AG04450 (cell line): ENCODE measurements at regions not wholly inside any gene's neighbourhood (a gene's known extent, or its start where the extent isn't known, plus 50 kb on each side); places are given as distances from the start of the nearest gene placed in this dataset.

Source experiments
- CTCF ChIA-PET: fragments of 300-600, 350-600 bp; formaldehyde crosslinking; extraction: SDS; loops from one replicate; lab custom pipeline; 2022; ENCODE audit warnings: antibody characterized with exemption, inconsistent platforms; lab: Charles Lee
- POLR2A ChIA-PET: fragments of 350-600 bp; formaldehyde crosslinking; extraction: SDS; loops from one replicate; lab custom pipeline; 2021; ENCODE audit warnings: antibody characterized with exemption, inconsistent platforms; lab: Yijun Ruan, JAX
- DNase-seq: peaks from one replicate; pipeline ENCODE4 v3.0.0-alpha.2; 2011; ENCODE audit warnings: low read depth, low spot score
- H3K27ac ChIP-seq: one replicate; pipeline ENCODE4 v1.5.1; 2012; ENCODE audit warnings: low read depth, low read length, control low read depth
- H3K27me3 ChIP-seq: one replicate; pipeline ENCODE4 v1.6.0; 2012; ENCODE audit warnings: low read length; ENCODE audit not compliant: control insufficient read depth, insufficient read depth
- H3K4me3 ChIP-seq: 2 replicates; pipeline ENCODE4 v1.5.1; 2011; ENCODE audit warnings: mild to moderate bottlenecking, low read depth, low read length, control low read depth
- H3K9me3 ChIP-seq: 2 replicates; pipeline ENCODE4 v1.5.1; 2012; ENCODE audit warnings: low read length; ENCODE audit not compliant: control insufficient read depth, insufficient read depth
- TF ChIP-seq, protein P1 (sequence below): IDR thresholded peaks from 2 replicates; pipeline ENCODE4 v1.5.1; 2011; ENCODE audit warnings: low read depth, low read length, control low read depth, inconsistent platforms

DNA sequence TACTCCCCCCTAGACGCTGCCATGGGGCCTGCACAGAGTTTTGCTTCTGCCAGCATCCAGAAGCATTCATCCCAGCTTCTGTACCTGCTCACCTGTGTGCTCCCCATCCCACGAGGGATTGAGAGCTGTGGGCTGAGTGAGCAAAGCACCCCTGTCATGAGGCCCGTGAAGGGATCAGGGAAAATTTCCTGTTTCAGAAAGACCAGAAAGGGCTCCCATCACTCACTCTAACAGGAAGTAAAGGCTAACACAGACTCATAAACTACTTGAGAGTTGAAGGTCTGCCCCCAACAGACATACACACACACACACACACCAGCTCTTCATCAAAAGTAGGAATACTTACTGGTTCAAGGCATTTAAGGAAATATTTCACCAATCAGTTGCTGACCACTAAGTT, 256.5 kb upstream of the NT5E start:
- POLR2A ChIA-PET, result no interaction called here
- no peak for DNase-seq
- CTCF ChIA-PET, result no interaction called here
- H3K27me3 ChIP-seq, result no peaks in the 10 kb centered on the region
- no peak overlapping the region for H3K4me3 ChIP-seq
- H3K27ac ChIP-seq, result no peak overlapping the region
- no peaks in the 10 kb centered on the region for H3K9me3 ChIP-seq
- TF ChIP-seq, protein P1, sequence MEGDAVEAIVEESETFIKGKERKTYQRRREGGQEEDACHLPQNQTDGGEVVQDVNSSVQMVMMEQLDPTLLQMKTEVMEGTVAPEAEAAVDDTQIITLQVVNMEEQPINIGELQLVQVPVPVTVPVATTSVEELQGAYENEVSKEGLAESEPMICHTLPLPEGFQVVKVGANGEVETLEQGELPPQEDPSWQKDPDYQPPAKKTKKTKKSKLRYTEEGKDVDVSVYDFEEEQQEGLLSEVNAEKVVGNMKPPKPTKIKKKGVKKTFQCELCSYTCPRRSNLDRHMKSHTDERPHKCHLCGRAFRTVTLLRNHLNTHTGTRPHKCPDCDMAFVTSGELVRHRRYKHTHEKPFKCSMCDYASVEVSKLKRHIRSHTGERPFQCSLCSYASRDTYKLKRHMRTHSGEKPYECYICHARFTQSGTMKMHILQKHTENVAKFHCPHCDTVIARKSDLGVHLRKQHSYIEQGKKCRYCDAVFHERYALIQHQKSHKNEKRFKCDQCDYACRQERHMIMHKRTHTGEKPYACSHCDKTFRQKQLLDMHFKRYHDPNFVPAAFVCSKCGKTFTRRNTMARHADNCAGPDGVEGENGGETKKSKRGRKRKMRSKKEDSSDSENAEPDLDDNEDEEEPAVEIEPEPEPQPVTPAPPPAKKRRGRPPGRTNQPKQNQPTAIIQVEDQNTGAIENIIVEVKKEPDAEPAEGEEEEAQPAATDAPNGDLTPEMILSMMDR, result no peak

DNA sequence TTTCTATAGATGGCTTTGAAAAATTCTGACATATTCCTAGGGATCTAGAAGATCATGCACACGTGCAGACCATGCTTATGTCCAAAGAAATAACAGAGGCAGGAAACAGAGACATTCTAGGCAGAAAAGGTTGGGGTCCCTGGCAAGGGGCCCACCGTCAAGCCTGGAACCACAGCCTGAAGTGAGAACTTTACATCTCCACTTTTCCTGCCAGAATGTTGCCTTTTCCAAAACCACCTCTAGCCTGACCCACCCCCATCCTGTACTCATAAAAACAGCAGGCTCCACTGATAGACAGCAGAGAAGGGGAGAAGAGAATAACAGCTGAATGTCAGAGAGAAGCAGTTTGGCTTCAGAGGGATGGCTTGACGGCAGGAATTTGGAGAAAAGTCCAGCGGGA, 257.3 kb upstream of the NT5E start:
- no peak for DNase-seq
- CTCF ChIA-PET, result no interaction called here
- H3K27me3 ChIP-seq, result no peaks in the 10 kb centered on the region
- no peak overlapping the region for H3K27ac ChIP-seq
- TF ChIP-seq, protein P1, result no peak
- no peaks in the 10 kb centered on the region for H3K9me3 ChIP-seq
- POLR2A ChIA-PET, result no interaction called here
- H3K4me3 ChIP-seq, result no peak overlapping the region

DNA sequence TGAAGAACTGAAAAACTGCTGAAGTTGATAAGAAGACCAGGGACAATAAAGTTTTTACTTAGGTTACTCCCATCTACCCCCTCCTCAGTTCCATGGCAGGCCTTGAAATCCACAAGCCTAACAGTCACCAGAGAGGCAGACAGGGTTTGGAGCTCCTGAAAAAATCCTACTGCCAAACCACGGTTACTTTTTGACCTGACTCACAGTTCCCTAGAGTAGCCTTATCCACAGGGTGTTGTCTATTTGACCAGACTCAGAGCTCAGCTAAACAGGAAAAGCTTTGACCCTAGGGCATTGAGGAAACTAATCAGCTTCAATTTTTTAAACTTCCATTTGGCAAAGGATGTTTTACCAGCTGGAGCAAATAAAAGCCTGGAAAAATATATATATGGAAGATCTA, 257.7 kb upstream of the NT5E start:
- TF ChIP-seq, protein P1, result no peak

DNA sequence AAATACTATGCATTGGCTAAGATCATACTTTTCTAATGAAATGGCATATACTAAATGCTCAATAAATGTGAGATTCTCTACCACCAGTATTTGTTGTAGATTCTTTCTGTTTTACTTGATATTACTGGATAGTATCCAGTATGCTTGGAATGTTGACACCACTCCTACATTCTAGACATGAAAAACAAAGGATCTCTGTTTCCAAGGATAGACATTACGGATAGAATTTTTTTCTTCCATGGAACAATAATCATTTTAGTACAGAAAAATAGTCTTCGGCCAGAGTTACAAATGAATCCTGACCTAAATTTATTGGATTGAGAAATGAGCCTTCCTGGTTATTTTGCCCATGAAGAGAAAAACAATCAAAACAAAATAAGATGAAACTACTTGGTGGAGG, 258.2 kb upstream of the NT5E start:
- no peak overlapping the region for H3K27ac ChIP-seq
- no peaks in the 10 kb centered on the region for H3K27me3 ChIP-seq
- TF ChIP-seq, protein P1, result no peak
- DNase-seq, result no peak
- CTCF ChIA-PET, result no interaction called here
- POLR2A ChIA-PET, result no interaction called here
- no peak overlapping the region for H3K4me3 ChIP-seq
- H3K9me3 ChIP-seq, result no peaks in the 10 kb centered on the region

More for the DNA sequence above, 257.7 kb upstream of the NT5E start:
- DNase-seq, result no peak
- ChIA-PET POLR2A (no interaction called here), CTCF (no interaction called here)
- no peaks in the 10 kb centered on the region for H3K27me3 ChIP-seq
- no peak overlapping the region for H3K27ac ChIP-seq
- H3K4me3 ChIP-seq, result no peak overlapping the region
- H3K9me3 ChIP-seq, result no peaks in the 10 kb centered on the region

DNA sequence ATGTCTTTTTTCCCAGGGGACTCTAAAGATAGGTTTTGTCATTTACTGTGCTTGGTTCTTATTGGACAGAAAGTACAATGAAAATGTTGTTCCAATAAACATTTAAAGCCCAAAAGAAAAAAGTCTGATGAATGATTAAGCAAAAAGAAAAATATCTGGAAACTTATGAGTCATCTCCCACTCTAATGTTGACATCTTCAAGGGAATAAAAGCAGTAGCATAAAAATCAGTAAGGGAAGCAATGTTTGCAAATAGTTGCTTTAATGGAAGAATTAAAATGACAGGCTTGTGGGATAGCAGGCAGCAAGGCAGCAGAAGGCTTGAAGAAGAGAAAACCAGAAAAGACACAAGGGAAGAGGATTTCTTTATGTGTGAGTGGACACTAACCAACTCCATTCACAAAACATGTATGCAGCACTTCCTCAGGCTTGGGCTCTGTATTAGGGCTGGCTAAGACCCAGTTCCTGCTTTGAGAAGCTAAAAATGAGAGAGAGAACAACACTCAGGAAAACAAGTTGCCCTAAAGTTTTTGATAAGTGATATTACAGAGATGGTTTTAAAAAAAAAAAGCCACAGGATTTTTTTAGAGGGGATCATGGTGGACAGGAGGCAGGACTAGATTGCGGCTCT, 263.2 kb upstream of the NT5E start:
- POLR2A ChIA-PET, result no interaction called here
- CTCF ChIA-PET, result interaction anchor here (0.7 kb wide), 1 partner anchor 165 kb away, joined by 3 read pairs; no protein-coding TSS in a partner anchor
- H3K27ac ChIP-seq, result no peak overlapping the region

More for the DNA sequence above, 263.2 kb upstream of the NT5E start:
- Histone ChIP-seq H3K4me3 (no peak overlapping the region), H3K27me3 (no peaks in the 10 kb centered on the region), H3K9me3 (no peaks in the 10 kb centered on the region)
- TF ChIP-seq, protein P1, result no peak
- DNase-seq, result no peak
